HG03066 (cell line): ENCODE measurements at regions not wholly inside any gene's neighbourhood (a gene's known extent, or its start where the extent isn't known, plus 50 kb on each side); places are given as distances from the start of the nearest gene placed in this dataset.

ENCODE experiments used
- ATAC-seq: cut with Tn5 transposase; IDR thresholded peaks from one replicate; pipeline ENCODE4 v1.9.1; 2021; ENCODE audit warnings: low read depth; ENCODE audit not compliant: unreplicated experiment

DNA sequence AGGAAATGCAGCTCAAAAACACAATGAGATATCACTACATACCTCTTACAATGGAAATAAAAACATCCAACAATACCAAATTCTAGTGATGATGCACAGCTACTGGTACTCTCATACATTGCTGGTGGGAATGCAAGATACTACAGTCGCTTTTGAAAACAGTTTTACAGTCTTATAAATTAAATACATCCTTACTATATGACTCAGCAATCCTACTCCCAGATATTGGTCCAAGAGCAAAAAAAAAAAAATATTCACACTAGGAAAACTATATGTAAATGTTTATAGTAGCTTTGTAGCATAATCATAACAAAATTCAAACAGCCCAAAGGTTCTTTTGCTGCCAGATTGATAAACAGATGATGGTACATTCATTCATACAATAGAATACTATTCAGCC lies 217.4 kb upstream of the FAM83B start:
- no peak for ATAC-seq

DNA sequence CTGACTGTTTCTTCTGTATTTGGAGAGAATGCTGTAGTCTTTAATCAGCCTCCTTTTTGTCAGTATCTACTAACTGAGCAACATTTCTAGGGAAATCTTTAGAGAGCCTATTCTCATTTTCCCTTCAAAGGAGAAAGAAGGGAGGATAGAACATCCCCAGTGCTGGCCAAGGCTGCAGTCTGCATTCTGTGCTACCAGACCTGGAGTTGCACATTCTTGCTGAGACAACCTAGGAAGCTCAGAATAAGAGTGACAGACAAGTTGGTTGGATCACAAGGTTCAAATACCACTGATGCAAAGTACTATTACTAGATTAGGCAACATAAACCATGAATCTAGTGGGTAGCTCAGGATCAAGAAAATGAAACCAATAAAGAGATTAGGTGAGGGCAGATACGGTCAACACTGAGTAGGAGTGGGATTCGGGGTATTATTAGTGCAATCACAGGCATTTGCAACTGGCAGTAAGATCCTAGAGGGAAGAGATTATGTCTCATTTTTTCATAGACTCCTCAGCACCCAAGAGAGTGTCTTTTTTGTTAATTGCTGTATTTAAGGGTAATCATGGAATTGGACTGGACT lies 213.5 kb upstream of the FAM83B start:
- ATAC-seq: no peak

DNA sequence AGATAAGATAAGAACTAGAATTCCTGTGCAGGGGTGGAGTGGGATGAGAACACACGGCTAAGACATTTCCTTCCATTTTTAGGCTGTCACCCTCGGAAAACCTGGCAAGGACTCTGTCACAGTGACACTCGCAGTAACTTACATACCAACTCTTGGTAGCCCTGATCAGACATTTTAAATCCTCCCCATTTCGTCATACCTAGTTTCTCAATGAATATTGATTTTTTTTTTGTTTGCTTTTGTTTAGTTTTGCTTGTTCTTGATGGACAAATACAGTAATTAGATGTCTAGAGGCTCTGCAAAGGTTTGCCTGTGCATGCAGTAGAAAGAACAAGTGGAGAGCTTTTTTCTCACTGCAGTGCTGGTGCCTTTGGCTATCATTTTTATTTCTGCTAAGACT lies 213.0 kb upstream of the FAM83B start:
- no peak for ATAC-seq

DNA sequence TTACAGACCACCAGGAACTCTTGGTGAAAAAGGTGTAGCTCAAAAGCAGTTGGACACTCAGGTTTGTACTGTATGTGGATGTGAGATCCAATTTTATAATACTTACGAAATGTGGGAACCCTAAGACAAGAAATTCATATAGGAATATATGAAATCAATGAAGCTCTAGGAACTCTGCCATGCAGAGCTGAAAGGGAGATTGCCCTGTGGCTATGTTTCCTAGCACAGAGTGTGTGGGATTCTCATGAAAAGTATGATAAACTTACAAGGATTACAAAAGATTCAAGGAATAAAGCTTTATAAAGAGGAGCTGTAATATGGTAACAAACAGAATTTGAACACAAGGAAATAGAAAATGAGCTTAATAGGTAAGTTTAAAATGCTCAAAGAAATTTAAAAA lies 205.7 kb upstream of the FAM83B start:
- no peak for ATAC-seq

DNA sequence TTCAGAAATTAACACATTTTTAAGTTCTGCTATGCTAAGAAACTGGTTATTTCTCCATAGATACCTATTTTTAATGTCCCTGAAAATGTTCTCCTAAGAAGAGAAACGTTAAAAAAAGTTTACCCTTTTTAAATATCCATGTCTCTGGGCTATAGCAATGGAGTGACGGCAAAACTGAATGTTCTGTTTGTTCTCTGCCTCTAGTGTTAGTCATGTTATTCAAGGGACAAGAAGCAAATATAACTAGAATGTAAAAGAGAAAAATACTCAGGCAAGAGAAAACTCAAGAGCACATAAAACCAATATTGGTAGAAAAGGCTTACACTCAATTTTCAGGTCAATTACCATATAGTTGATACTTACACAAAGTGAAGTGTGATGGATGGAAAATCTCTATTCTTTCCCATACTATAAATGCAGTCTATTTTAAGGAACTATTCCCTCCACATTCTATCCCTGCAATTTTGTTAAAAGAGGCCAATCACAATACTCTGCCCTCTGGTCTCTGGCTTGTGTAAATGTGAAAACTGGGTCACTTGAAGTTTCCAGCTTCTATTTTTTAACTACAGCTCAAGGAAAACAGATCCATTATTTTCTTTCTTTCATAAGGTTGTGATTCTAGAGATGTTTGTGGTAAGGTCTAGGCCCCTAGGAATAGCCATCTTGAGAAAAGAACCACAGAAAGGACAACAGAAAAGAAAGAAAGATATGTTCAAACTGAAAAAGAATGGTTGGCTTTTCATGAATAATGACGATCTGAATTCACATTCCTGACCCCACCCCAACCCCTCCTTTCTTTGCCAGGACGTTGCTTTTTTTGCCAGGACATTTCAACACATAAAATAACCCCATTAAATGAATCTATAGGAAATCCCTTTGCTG lies 200.3 kb upstream of the FAM83B start:
- no peak for ATAC-seq

DNA sequence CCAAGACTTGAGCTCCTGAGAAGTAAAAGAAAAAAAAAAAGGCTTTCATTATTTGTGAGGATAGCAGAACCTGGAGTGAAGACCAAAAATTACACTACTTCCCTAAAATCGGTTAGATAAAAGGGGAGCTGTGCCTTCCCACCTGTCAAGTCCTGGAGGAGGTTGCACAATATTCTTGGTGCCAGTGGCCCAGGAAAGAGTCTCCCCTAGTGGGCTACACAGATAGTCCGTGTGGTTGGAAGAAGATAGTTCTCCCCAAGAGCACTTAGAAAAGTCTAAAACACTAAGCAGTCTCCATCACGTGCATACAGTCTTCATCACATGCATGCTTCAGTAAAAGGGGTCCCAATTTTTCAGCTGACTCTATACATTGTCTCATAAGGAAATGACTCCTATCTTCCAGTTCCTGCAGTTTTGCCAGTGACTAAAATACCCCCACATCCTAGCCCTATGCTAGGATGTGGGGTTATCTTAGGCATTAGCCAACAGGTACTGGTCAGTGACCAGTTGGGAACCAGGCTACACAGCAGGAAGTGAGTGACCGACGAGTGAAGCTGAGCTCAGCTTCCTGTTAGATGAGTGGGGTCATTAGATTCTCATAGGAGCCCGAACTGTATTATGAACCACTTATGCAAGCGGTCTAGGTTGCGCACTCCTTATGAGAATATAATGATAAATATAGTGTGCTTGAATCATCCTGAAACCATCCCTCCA lies 199.5 kb upstream of the FAM83B start:
- no peak for ATAC-seq

DNA sequence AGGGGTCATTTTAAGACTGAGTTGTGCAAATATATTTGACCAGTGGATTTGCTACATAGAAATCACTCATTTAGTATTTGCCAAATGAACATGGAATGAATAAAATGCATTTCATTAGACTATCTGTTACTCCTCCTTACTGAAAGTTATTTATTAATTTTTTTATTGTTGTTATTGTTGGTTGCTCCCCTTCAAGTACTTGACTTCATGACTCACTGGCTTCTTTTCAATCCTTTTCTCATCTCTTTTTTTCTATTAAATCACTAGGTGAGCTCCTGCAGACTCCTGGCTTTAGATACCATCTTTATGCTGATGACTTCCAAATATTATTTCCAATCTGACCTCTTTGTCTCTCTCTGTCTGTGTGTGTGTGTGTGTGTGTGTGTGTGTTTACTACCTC lies 192.2 kb upstream of the FAM83B start:
- no peak for ATAC-seq

DNA sequence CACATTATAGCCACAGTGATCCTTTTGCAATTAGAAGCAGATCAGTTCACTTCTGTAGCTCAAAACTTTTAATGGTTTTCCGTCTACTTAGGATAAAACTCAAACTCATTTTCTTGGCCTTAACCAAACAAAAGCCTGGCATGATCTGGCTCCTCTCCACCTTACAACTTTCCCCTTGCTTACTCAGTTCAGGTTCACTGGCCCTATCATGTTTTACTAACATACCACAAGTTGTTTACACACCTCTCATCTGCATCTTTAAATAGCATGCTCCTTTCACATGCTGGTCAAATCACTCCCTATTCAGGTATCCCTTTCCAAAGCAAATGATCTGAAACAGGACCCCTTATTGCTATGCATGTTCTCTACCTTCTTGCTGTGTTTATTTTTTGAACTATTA lies 191.4 kb upstream of the FAM83B start:
- ATAC-seq: no peak

DNA sequence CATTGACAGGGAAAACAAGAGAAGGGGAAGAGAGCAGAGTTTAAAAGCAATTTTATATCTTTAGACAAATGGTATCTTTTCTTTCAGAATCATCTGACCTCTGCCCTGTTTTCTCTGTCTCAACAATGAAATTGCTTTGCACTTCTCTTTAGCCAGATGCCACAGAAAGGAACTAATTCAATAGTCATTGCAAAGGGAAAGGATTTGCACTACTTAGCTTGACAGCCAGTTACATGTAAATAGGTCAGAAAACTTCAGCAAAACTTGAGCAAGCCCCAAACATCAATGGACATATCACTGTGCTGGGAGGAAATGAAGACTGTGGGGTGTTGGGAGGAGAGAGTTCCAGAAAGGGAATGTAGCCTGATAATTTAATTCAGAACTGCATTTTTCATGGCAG lies 181.3 kb upstream of the FAM83B start:
- ATAC-seq: no peak

DNA sequence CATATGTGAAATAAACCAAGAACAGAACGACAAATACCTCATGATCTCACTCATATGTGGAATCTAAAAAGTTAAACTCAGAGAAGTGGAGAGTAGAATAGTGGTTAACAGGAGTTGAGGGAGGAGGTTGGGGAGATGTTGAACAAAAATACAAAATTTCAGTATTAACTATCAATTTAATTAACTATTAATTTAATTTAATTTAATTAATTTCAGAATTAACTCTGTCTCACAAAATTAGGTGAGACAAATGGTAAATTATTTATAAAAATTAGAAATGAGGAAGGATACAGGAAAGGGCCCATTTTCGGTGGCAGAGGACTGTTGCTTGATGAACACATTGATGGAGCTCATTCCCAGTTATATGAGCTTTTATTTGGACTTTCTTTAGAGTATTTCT lies 166.0 kb upstream of the FAM83B start:
- no peak for ATAC-seq

DNA sequence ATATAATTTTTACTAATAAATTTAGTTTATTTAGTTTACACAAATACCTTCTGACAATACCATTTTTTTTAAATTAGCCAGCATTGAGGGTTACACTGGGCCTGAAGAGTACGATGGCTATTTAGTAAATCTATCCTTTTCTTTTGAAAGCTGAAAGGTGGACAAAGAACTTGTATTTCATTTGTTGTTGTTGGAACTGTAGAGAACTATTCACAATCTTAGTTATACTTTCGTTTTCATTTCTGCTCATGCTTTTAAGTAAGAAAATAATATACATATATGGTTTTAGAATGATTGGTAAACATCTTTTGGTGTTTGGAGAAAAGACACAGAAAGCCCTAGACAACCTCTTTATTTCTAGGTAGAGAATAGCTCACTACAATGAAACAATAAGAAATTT lies 165.3 kb upstream of the FAM83B start:
- no peak for ATAC-seq

DNA sequence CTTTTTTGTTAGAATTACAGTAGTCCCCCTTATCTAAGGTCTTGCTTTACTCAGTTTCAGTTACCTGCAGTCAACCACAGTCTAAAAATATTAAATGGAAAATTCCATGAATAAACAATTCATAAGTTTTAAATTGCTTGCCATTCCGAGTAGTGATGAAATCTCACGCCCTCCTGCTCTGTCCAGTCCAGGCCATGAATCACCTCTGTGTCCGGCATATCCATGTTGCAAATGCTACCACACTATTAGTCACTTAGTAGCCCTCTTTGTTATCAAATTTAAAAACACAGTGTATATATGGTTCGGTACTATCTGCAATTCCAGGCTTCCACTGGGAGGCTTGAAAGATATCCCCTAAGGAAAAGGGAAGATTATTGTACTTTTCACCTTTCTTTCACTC lies 164.6 kb upstream of the FAM83B start:
- ATAC-seq: no peak

DNA sequence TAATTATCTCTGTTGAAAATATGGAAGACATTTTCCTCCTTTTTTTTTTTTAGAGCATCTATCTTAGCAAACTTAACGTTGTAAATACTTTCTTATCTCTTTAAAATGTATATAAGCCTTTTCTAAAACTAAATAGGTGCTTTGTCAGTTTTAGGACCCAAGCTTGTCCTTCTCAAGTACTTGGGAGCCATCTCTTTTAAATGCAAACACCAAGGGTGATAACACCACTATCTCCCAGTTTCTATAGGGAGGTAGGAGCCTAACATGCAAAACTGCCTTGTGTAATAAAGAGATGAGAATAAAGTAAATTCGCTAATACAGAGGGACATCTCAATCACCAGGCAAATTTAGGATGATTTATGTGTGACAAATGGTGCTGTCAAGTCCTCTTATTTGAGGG lies 157.0 kb upstream of the FAM83B start:
- ATAC-seq: no peak

DNA sequence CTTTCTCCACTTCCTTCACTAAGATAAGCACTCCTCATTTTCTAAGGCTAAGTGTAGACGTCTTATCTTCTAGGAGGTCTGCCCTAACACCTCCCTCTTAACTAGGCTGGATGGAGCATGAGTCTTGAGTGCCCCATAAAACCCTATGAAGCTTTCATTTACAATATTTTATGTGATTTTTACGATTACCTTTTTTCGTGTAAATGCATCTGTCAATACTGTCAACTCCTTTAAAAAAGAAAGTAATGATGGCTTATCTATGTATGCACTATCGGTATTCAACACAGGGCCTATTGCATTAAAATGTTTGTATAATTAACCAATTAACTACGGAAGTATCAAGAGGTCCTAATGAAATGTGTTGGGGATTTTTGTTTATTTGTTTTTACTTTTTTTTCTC lies 156.0 kb upstream of the FAM83B start:
- no peak for ATAC-seq

DNA sequence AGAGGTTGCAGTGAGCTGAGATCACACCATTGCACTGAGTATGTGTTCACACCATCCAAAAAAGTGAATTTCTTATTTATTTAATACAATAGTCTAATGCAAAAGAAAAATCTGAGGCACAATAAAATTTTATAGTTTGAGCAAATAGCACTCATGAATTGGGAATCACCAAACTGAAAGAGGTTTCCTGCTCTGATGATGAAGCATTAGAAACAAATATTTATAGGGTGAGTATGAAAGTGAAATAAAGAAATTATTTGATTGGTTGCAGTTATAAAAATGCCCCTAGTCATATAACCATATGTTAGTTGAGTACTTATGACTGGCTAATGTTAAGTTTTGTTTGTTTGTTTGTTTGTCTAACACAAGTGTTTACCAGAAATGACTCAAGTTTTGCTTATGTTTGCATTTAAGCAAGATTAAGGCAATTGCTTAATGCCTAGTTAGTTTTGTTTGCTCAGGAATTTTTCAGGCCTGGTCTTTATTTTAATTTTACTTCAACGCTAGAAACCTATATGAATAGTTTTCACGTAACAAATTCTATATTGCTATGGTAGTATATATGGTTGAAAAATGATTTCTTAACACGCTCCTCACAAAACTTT lies 151.5 kb upstream of the FAM83B start:
- ATAC-seq: no peak

DNA sequence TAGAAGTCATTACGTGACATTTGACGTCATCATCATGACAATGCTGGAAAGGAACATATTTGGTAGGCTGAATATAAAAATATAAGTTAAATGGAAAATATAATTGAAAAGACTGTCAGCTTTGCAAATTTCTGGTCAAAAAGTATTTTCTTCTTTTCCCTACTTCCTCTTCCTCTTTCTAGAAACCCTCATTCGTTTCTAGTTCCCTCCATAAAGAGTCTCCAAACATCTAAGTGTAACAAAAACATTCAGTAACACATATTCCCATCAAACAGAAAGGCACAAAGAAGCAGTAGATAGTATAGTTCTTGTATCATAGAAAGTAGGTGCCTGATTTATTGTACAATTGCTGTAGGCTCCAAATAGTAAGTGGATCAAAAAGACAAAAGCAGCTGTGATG lies 150.8 kb upstream of the FAM83B start:
- ATAC-seq: no peak

DNA sequence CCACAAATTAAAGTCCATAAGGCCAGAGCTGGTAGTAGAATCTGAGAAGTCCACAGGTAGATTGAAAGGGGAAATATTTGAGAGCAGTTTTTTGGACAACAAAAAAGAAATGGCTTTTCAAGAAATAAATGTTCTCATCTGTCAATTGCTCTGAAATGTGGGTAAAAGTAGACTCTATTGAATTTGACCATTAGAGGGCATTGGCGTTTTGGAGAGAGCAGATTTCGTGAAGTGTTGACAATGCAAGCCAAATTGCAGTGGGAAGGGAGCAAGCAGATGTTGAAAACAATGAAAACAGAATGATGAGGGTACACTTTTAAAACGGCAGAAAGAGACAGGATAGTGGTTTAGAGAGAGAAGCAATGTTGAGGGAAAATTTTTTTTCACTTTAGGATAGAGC lies 149.1 kb upstream of the FAM83B start:
- ATAC-seq: no peak

DNA sequence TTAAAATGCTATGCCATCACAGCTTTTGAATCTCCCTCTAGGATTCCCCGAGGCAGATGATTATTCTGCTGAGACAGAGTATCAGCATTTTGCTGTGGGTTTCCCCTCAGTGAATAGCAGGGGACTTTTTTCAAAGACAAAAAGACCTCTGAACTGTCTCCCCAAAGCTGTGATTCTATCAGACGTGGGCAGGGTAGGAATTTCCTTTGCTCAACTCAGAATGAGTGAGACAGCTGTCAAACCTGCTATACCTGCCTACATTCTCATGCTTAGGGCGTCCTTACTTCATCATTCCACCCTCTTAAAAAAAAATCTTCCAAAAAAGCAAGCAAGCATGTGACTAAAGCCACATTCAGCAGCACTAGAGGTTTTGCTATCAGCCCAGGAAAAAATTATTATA lies 147.6 kb upstream of the FAM83B start:
- ATAC-seq: no peak

DNA sequence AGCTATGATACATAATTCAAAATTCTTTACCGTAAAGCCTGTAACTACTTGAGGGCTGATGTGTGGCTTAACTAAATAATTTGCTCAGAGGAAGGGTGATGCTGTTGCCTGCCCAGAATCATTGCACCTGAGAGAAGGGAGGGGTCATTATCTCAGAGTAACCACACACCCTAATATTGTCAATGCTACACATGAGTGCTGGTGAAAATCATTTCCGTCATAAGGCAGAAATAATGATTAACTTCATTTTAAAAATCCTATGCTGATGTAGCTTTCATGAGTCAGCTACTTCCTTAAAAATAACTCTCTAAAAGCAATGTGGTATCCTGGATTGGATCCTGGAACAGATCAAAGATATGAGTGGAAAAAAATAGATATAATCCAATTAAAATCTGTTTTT lies 146.4 kb upstream of the FAM83B start:
- ATAC-seq: no peak

DNA sequence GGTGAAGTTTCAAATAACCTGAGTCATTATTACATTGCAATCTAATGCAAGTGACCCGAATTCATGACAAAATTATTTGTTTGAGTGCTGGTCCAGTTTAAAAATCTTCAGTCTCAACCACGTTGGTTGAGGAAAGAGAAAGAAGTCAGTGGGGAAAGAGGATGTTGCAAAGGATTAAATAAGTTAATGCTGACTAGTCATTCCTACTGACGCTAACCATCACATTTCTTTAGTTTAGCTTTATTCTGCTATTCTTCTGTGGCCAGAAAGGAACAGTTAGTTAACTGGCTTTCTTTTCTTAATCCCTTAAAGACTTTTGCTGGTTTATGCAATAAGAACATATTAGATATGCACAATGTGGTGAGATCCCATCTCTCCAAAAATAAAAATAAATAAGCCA lies 143.8 kb upstream of the FAM83B start:
- ATAC-seq: no peak

DNA sequence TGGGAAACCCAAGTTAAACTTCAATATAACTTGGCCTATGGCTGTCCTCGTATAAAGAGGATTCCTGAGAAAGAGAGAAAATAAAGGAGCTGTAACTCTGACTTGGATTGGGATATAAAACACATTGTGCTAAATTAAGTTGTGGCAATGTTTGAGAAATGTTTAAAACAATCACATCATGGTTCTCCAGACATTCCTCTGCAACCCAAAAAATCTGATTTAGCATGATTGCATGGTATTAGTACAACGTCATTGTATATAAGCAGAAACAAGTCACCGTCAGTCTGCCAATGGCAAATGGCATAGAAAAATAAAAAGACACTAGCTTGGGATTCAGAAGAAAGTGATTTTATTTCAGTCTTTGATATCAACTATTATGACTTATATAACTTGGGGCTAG lies 140.2 kb upstream of the FAM83B start:
- ATAC-seq: no peak
